NCI-H1930 (cell line): ENCODE measurements at regions not wholly inside any gene's neighbourhood (a gene's known extent, or its start where the extent isn't known, plus 50 kb on each side); places are given as distances from the start of the nearest gene placed in this dataset.
A peak's percentile ranks its signal among the peaks of the same experiment; 100 is the strongest.

Source experiments
- DNase-seq, 2 experiments: peaks; one replicate each; lab custom pipeline; 2025; lab: John Stamatoyannopoulos, UW

DNA sequence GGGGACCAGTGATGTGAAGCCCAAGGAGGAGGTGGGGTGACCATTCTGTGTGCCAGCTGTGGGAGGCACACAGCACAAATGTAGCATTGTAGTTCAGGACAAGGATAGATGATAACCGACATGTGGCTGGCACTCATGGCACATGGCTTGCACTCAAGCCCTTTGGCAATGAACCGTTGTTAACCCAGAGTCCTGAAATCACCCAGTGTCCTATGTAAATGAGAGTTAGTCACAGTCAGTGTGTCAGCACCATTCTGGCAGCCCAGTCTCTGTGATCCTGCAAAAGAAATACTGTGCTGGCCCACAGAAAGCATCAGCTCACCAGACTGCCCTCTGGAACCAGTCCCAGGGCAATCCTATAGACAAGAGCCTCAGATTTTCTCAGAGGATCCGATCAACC, 339.3 kb downstream of the MID1IP1 start:
- DNase-seq: no peak

- DNase-seq: no peak
Measured at GRCh38 chrX:39144323-39144722, 343.1 kb downstream of the MID1IP1 start.

- no peak for DNase-seq
Measured at GRCh38 chrX:39144956-39145355, 343.7 kb downstream of the MID1IP1 start.

DNA sequence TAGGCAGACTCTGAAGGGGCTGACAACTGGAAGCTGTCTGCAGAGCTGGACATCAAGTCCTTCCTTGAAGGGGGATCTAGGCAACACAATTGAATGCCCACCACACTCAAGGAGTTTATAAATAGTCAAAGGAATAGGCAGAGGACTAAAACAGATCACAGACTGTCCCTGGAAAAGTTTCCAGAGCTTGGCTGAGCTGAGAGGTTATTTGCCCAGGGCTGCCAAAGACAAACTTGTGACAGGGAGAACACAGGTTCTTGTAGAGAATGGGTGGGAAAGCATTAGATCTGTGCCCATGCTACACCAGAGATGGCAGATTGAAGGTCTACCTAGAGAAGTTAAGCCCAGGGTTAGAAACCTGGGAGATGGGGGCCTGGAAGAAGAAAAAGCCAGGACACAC, 344.6 kb downstream of the MID1IP1 start:
- DNase-seq: no peak

DNA sequence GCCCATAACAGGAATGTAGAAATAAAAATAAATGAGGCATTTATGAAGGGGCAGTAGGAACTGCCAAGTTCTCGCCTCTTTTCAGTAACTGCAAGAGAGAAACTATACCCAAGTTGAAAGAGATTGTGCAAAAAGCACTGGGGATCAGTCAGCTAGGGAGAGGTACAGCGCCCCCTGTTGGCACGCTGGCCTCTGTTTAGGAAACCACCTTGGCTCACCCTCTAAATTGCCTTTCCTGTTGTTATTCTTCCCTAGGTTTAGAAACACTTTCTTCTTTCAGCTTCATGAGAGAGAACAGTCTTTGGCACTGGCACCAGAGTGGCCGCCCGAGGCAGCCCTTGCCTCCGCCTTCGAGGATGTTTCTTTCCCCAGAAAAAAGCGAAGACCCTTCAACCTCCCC, 348.5 kb downstream of the MID1IP1 start:
- peak in 1 of 2 experiments; percentile 34 for DNase-seq

GRCh38 chrX:39150220-39150619, 349.0 kb downstream of the MID1IP1 start:
- DNase-seq: no peak

DNA sequence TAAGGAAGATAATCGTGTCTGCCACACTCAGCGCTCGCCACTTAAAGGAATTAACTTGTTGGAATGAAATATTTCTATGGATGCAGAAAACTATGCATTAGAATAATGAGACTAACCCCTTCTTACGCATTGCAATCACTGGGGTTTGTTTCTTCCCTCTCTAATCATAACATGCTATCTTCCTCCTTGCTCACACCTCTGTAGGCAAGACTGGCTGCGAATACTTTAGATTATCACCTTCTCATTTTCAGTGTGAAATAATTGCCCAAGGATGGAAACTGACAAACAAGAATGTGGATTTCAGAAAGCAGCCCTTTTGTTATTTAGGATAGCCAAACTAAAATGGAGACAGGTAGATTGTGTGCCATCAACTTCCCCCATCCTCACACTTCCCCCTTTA, 349.4 kb downstream of the MID1IP1 start:
- DNase-seq: no peak

- DNase-seq: no peak
Measured at GRCh38 chrX:39152106-39152649, 350.9 kb downstream of the MID1IP1 start.

- no peak for DNase-seq
Measured at GRCh38 chrX:39156051-39156450, 354.8 kb downstream of the MID1IP1 start.

DNA sequence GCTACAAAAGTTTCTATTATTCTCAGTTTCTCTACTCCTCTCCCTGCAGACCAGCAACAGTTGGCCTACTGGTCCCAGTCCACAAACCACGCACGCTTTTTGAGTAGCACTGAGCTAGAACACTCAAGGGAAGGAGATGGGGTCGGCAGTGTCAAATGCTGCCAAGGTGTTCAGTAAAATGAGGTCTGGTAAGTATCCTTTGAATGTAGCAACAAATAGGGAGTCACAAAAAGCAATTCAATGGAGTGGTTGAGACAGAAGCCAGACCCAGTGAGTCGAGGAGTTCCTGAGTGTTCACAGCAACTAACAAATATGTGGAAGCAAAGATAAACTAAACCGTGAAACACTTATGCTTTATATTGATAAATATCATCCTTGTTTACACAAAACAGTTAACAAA, 355.7 kb downstream of the MID1IP1 start:
- no peak for DNase-seq

DNA sequence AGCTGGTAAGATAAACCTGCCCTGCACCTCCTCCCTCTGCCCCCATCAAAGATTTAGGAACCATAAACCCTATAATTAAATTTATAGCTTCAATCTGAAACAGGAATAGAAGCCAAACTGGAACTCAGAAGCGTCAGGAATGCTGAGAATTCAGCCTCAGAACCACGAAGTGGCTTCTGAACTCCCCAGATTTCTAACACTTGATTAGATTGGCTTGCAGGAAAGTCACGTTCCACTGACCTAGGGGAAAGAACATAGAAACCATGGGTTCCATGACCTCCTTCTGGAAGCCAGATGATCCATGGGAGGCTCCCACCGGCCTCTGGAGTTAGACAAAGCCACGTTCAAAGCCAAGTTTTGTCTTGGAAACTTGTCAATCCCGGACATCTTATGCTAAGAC, 356.5 kb downstream of the MID1IP1 start:
- DNase-seq: no peak

DNA sequence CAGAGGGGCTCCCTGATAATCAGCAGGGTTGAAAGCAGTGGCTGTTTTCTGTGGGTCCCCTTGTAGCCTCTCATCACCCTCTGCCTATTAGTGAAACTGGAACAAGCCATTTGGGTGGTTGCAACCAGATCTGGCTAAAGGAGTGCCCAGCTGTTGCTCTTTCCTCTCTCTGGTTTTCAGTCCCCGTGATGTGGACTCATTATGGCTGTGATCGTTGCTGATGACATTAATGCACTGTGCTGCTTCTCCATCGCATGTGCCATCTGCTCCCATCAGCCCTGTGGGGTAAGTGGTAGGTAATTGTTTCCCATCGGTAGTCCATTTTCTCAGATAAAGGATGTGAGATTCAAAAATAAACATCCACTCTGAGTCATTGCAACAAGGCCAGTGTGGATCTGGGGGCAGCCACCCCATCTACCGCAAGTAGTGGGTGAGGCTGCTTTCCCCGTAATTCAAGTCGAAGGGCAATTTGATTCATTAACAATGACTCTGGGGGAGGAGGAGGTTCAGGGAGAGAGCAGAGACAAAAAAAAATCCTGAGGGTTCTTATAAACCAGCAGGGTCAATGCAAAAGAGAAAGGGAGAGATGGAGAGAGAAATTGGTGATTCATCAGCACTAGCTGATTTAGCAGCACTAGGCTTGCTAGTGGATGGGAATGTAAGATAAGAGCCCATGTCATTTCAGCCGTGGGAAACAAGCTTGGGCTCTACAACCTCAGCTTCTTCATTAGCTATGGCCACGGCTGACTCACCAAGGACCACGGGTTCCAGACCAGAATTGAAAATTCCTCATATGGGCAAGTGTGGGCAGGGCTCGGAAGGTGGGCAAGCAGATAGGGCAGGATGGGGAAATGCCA, 357.8 kb downstream of the MID1IP1 start:
- no peak for DNase-seq

GRCh38 chrX:39159921-39160507, 358.8 kb downstream of the MID1IP1 start:
- no peak for DNase-seq

GRCh38 chrX:39161611-39162255, 360.5 kb downstream of the MID1IP1 start:
- DNase-seq: no peak

DNA sequence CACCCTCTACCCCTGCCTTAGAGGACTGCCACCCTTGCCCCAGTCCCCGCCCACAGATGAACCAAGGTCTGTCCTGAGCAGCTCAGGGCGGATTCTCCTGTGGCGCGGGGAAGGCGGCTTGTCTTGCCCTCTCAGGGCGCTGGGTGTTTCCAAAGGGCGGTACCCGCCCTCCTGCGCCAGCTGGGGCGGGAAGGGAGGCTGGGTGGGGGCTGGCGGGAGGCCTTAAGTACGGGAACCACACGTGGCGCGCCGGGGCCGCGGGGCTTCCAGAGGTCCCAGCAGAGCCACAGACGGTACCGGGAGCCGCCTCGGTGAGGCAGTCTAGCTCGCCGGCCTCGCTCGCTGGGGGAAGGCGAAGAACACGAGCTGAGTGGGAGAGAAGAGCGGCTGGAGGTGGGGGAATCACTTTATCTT, 361.1 kb downstream of the MID1IP1 start:
- no peak for DNase-seq

GRCh38 chrX:39163581-39164126, 362.4 kb downstream of the MID1IP1 start:
- DNase-seq: no peak

DNA sequence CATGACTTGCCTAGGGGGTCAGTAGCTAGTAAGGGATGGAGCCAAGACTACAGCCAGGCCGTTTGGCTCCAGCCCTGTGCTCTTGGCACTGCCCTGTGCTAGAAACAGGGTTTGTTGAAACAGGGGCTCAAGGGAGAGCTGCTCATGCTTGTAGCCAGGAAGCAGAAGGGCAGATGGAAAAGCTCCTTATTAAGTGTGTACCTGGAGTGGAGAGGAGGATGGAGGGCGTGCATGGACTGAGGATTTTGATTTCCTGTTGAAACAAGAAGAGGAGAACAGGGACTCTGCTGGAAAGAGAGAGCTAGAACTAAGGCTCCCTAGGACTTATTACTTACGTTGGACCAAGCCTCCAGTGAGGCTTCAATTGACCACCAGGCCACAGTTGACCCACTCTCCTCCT, 363.0 kb downstream of the MID1IP1 start:
- no peak for DNase-seq

DNA sequence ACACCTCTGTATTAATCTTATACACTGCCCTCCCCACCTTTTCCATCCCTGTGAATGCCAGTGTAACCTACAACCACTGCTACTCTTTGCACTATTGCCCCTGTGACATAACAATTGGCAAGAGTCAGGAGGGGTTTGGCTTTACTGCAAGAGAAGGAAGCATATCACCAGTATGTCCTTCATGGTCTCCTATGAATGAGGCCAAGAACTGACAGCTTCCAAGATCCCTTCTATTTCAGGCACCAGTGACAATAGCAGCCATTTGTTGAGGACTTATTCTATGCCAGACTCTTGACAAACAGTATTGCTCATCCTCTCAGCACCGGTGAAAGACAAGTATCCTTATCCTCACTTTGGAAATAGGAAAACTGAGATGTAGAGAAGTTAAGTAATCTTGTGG, 363.9 kb downstream of the MID1IP1 start:
- no peak for DNase-seq

GRCh38 chrX:39165773-39166172, 364.5 kb downstream of the MID1IP1 start:
- DNase-seq: no peak

GRCh38 chrX:39167791-39168190, 366.5 kb downstream of the MID1IP1 start:
- DNase-seq: no peak

DNA sequence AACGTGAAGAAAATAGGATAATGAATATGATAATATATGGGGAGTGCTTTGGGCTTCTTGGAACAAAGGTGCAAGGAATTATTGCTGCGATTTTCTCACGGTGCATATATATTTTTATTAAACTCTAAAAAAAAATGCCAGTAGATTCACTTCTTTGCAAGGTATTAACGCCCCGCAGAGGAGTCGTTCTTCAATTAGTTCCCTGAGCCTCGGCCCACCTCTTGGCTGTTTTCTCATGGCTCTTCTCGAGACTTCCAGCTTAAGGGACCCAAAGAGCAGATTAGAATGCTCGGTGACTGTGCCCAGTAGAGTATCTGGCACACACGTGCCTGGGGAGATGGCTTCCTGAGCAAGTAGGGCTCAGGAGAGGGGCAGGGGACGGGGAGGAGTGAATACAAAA, 367.4 kb downstream of the MID1IP1 start:
- no peak for DNase-seq

GRCh38 chrX:39169976-39170375, 368.7 kb downstream of the MID1IP1 start:
- DNase-seq: no peak

DNA sequence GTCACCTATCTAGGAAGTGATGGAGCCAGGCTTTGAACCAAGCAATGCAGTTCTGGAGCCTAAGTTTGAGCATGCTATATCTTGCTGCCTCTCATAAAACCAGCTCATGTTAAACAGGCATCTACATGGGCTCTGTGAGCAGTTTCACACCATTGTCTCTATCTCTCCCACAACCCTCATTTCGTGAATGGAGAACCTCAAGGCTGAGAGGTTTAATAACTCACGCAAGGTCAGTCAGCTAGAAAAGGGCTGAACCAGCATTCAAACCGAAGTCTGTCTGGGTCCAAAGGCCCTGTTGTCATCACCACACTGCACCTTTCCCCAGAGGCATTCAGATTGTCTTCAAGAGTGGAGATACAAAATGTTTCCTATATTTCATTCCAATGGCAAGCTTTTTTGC, 369.2 kb downstream of the MID1IP1 start:
- no peak for DNase-seq
